OCI-LY1 (cell line): ENCODE measurements at regions not wholly inside any gene's neighbourhood (a gene's known extent, or its start where the extent isn't known, plus 50 kb on each side); places are given as distances from the start of the nearest gene placed in this dataset.
A peak's percentile ranks its signal among the peaks of the same experiment; 100 is the strongest.

ENCODE experiments used
- H2AFZ ChIP-seq: fragments of 200-600 bp; sonication (generic), shearing (Covaris generic); 2 replicates; pipeline ENCODE4 v1.6.0; 2014; ENCODE audit warnings: antibody characterized with exemption, mild to moderate bottlenecking, low read length
- H3F3A ChIP-seq: fragments of 200-600 bp; sonication (generic), shearing (Covaris generic); 2 replicates; pipeline ENCODE4 v1.6.0; 2014; ENCODE audit warnings: mild to moderate bottlenecking, antibody characterized with exemption, low read length, moderate library complexity; ENCODE audit not compliant: insufficient read depth
- H3K27ac ChIP-seq: fragments of 200-600 bp; sonication (generic); 2 replicates; pipeline ENCODE4 v1.5.1; 2014; ENCODE audit warnings: low read length, mixed run types, mild to moderate bottlenecking, low read depth; ENCODE audit not compliant: poor library complexity, severe bottlenecking
- H3K27me3 ChIP-seq: fragments of 200-600 bp; sonication (generic); 2 replicates; pipeline ENCODE4 v1.6.0; 2014; ENCODE audit warnings: antibody characterized with exemption, mild to moderate bottlenecking, low read length, moderate library complexity; ENCODE audit not compliant: insufficient read depth
- H3K36me3 ChIP-seq: fragments of 200-600 bp; sonication (generic); 2 replicates; pipeline ENCODE4 v1.6.1; 2014; ENCODE audit warnings: mild to moderate bottlenecking, antibody characterized with exemption, low read length, moderate library complexity, mixed read lengths; ENCODE audit not compliant: insufficient read depth
- H3K4me1 ChIP-seq: fragments of 200-600 bp; sonication (generic); 2 replicates; pipeline ENCODE4 v1.5.1; 2014; ENCODE audit warnings: mild to moderate bottlenecking, low read length, moderate library complexity; ENCODE audit not compliant: insufficient read depth, severe bottlenecking
- H3K4me2 ChIP-seq: fragments of 200-600 bp; sonication (generic), shearing (Covaris generic); 2 replicates; pipeline ENCODE4 v1.6.1; 2014; ENCODE audit warnings: low read length
- H3K4me3 ChIP-seq: fragments of 200-600 bp; sonication (generic); 2 replicates; pipeline ENCODE4 v1.5.1; 2014; ENCODE audit warnings: low read length, low read depth, mild to moderate bottlenecking, mixed read lengths; ENCODE audit not compliant: poor library complexity, severe bottlenecking
- H3K79me2 ChIP-seq: fragments of 200-600 bp; shearing (Covaris generic); 2 replicates; pipeline ENCODE4 v1.6.1; 2016; ENCODE audit warnings: mixed run types, low read length, mixed read lengths; ENCODE audit not compliant: insufficient read depth
- H3K9ac ChIP-seq: fragments of 200-600 bp; sonication (generic), shearing (Covaris generic); 2 replicates; pipeline ENCODE4 v1.6.1; 2014; ENCODE audit warnings: mild to moderate bottlenecking, low read length, mixed read lengths
- H3K9me2 ChIP-seq: fragments of 200-600 bp; sonication (generic), shearing (Covaris generic); 2 replicates; pipeline ENCODE4 v1.6.1; 2014; ENCODE audit warnings: low read depth, mild to moderate bottlenecking, low read length, mixed read lengths
- H3K9me3 ChIP-seq: fragments of 200-600 bp; shearing (Covaris generic); 2 replicates; pipeline ENCODE4 v1.6.1; 2014; ENCODE audit warnings: low read length, mixed read lengths
- H4K20me1 ChIP-seq: fragments of 200-600 bp; sonication (generic), shearing (Covaris generic); 2 replicates; pipeline ENCODE4 v1.6.0; 2016; ENCODE audit warnings: mild to moderate bottlenecking, low read length; ENCODE audit not compliant: insufficient read depth
- CTCF ChIP-seq: fragments of 200-600 bp; sonication (generic), shearing (Covaris generic); IDR thresholded peaks from 2 replicates; pipeline ENCODE4 v1.5.1; 2017; ENCODE audit warnings: mild to moderate bottlenecking, antibody characterized with exemption, low read length, moderate library complexity, mixed read lengths
- EZH2 ChIP-seq: fragments of 200-600 bp; sonication (generic), shearing (Covaris generic); IDR thresholded peaks from 2 replicates; pipeline ENCODE4 v1.8.0; 2017; ENCODE audit warnings: borderline replicate concordance, mixed run types, mild to moderate bottlenecking, antibody characterized with exemption, low read length, moderate library complexity, mixed read lengths

- Histone ChIP-seq H2AFZ (no peak overlapping the region), H3F3A (no peaks in the 10 kb centered on the region), H3K9ac (no peak overlapping the region), H3K4me3 (no peak overlapping the region), H3K4me2 (no peak overlapping the region), H3K9me3 (no peaks in the 10 kb centered on the region), H3K4me1 (no peaks in the 10 kb centered on the region), H3K27ac (no peak overlapping the region), H3K27me3 (no peaks in the 10 kb centered on the region), H3K36me3 (no peaks in the 10 kb centered on the region), H3K9me2 (no peaks in the 10 kb centered on the region), H3K79me2 (no peaks in the 10 kb centered on the region), H4K20me1 (no peaks in the 10 kb centered on the region)
- no peak for TF ChIP-seq EZH2
- no peak for TF ChIP-seq CTCF
Observed at GRCh38 chrX:144327495-144327894, 443.6 kb downstream of the UBE2NL start.

GRCh38 chrX:144333429-144333828, 449.6 kb downstream of the UBE2NL start:
- H3K9me3 ChIP-seq: no peaks in the 10 kb centered on the region
- TF ChIP-seq EZH2: no peak
- TF ChIP-seq CTCF: no peak

GRCh38 chrX:144334577-144334976, 450.7 kb downstream of the UBE2NL start:
- H3F3A ChIP-seq: no peaks in the 10 kb centered on the region
- no peaks in the 10 kb centered on the region for H3K27me3 ChIP-seq
- no peak overlapping the region for H3K4me3 ChIP-seq
- peak; percentile 47 for TF ChIP-seq CTCF
- no peak for TF ChIP-seq EZH2
- H3K36me3 ChIP-seq: no peaks in the 10 kb centered on the region
- H3K79me2 ChIP-seq: no peaks in the 10 kb centered on the region
- no peak overlapping the region for H2AFZ ChIP-seq
- no peaks in the 10 kb centered on the region for H3K9me2 ChIP-seq
- no peaks in the 10 kb centered on the region for H3K4me1 ChIP-seq
- no peaks in the 10 kb centered on the region for H4K20me1 ChIP-seq
- no peak overlapping the region for H3K27ac ChIP-seq
- no peaks in the 10 kb centered on the region for H3K9me3 ChIP-seq
- no peak overlapping the region for H3K9ac ChIP-seq
- H3K4me2 ChIP-seq: no peak overlapping the region

More at GRCh38 chrX:144333429-144333828, 449.6 kb downstream of the UBE2NL start:
- no peak overlapping the region for H3K9ac ChIP-seq
- no peak overlapping the region for H3K4me2 ChIP-seq
- H3F3A ChIP-seq: no peaks in the 10 kb centered on the region
- H3K79me2 ChIP-seq: no peaks in the 10 kb centered on the region
- no peaks in the 10 kb centered on the region for H4K20me1 ChIP-seq
- no peaks in the 10 kb centered on the region for H3K27me3 ChIP-seq
- no peak overlapping the region for H3K27ac ChIP-seq
- no peaks in the 10 kb centered on the region for H3K36me3 ChIP-seq
- no peak overlapping the region for H3K4me3 ChIP-seq
- no peaks in the 10 kb centered on the region for H3K4me1 ChIP-seq
- H3K9me2 ChIP-seq: no peaks in the 10 kb centered on the region
- no peak overlapping the region for H2AFZ ChIP-seq
